HepG2 (cell line): ENCODE measurements at regions not wholly inside any gene's neighbourhood (a gene's known extent, or its start where the extent isn't known, plus 50 kb on each side); places are given as distances from the start of the nearest gene placed in this dataset.

ENCODE experiments used
- ATAC-seq: fragments of 200-7000 bp; cut with Tn5 transposase; 3 replicates; pipeline ENCODE4 v1.9.1; 2020; ENCODE audit warnings: mild to moderate bottlenecking, moderate library complexity
- BruUV-seq: library from RNA; stranded (reverse); fragments of 400-500 nt; replicated peaks from 2 replicates; lab custom pipeline; 2021; lab: Mats Ljungman, UMichigan
- CTCF ChIA-PET: fragments of 300-600 bp; formaldehyde crosslinking; extraction: SDS; loops from one replicate; lab custom pipeline; 2021; ENCODE audit warnings: low total read pairs, inconsistent platforms, low intra/inter-chr PET ratio; lab: Yijun Ruan, JAX
- POLR2A ChIA-PET: fragments of 350-600 bp; sonication (Branson Sonifier 250); formaldehyde crosslinking; loops from one replicate; lab custom pipeline; 2020; ENCODE audit warnings: antibody characterized with exemption, inconsistent platforms; lab: Yijun Ruan, JAX
- DNase-seq: peaks from one replicate; pipeline ENCODE4 v3.0.0-alpha.2; 2015; ENCODE audit warnings: low spot score
- FAIRE-seq: peaks from 3 replicates; lab custom pipeline; 2011; peaks lifted over from hg19 to GRCh38; lab: Jason Lieb, UNC
- H2AFZ ChIP-seq: one replicate; pipeline ENCODE4 v1.6.1; 2011; ENCODE audit warnings: low read length, inconsistent platforms
- H3K27ac ChIP-seq: fragments of 300-600 bp; 3 replicates; pipeline ENCODE4 v1.8.0; 2011; ENCODE audit warnings: mixed run types, mild to moderate bottlenecking, mixed read lengths, low read length, inconsistent platforms; ENCODE audit not compliant: insufficient read depth; ENCODE audit errors: extremely low read length
- H3K27me3 ChIP-seq, 2 experiments: fragments of 200-600 bp in 1 of 2; 2 replicates in 1 of 2; 3 replicates in 1 of 2; pipeline versions ENCODE4 v1.6.0 to v1.8.0; 2011; ENCODE audit warnings: low read length in 2 of 2, mild to moderate bottlenecking in 2 of 2, moderate library complexity in 2 of 2, inconsistent platforms in 1 of 2; ENCODE audit not compliant: insufficient read depth in 2 of 2, control insufficient read depth in 1 of 2
- H3K36me3 ChIP-seq, 2 experiments: fragments of 200-600 bp in 1 of 2; replicated peaks in 1 of 2; 2 replicates in 1 of 2; 3 replicates in 1 of 2; pipeline versions ENCODE4 v1.5.1 to v1.8.0; 2011; ENCODE audit warnings: low read length in 2 of 2, inconsistent platforms in 1 of 2; ENCODE audit not compliant: insufficient read depth in 2 of 2, control insufficient read depth in 1 of 2
- H3K4me1 ChIP-seq: 2 replicates; pipeline ENCODE4 v1.5.1; 2012; ENCODE audit warnings: low read length, inconsistent platforms; ENCODE audit not compliant: insufficient read depth
- H3K4me2 ChIP-seq: 2 replicates; pipeline ENCODE4 v1.6.0; 2011; ENCODE audit warnings: low read depth, low read length, inconsistent platforms
- H3K4me3 ChIP-seq, 3 experiments: fragments of 200-600 bp in 1 of 3; sonication (generic), shearing (Covaris generic) in 1 of 3; replicated peaks in 1 of 3; 2 replicates each; pipeline ENCODE4 v1.5.1; 2011 to 2016; ENCODE audit warnings: low read length in 3 of 3, inconsistent platforms in 2 of 3, low read depth in 2 of 3, mild to moderate bottlenecking in 2 of 3, control low read depth in 1 of 3, mixed read lengths in 1 of 3; ENCODE audit not compliant: insufficient read depth in 1 of 3
- H3K79me2 ChIP-seq: one replicate; pipeline ENCODE4 v1.6.1; 2011; ENCODE audit warnings: low read length, inconsistent platforms; ENCODE audit not compliant: insufficient read depth
- H3K9ac ChIP-seq: 2 replicates; pipeline ENCODE4 v1.6.0; 2011; ENCODE audit warnings: mild to moderate bottlenecking, low read depth, low read length, inconsistent platforms; ENCODE audit not compliant: insufficient read depth
- H3K9me3 ChIP-seq: 2 replicates; pipeline ENCODE4 v1.5.1; 2012; ENCODE audit warnings: mild to moderate bottlenecking, low read length
- H4K20me1 ChIP-seq: 2 replicates; pipeline ENCODE4 v1.6.0; 2011; ENCODE audit warnings: inconsistent platforms, mild to moderate bottlenecking, low read length, moderate library complexity; ENCODE audit not compliant: insufficient read depth
- BORCS8-MEF2B ChIP-seq: sonication (generic); formaldehyde crosslinking; IDR thresholded peaks from 2 replicates; pipeline ENCODE4 v1.8.0; 2022; ENCODE audit warnings: mild to moderate bottlenecking, missing genetic modification reagents
- HNF4G ChIP-seq, 2 experiments: sonication (generic) in 1 of 2; formaldehyde crosslinking in 1 of 2; IDR thresholded peaks; 2 replicates each; pipeline versions ENCODE4 v1.4.0 to v1.6.1; 2011 to 2020; ENCODE audit warnings: borderline replicate concordance in 2 of 2, low read depth in 2 of 2, mild to moderate bottlenecking in 2 of 2, low read length in 1 of 2, missing genetic modification reagents in 1 of 2, moderate library complexity in 1 of 2
- KDM4B ChIP-seq: sonication (generic); formaldehyde crosslinking; IDR thresholded peaks from 2 replicates; pipeline ENCODE4 v1.4.0; 2020; ENCODE audit warnings: missing genetic modification reagents
- MATR3 ChIP-seq: sonication (generic); formaldehyde crosslinking; IDR thresholded peaks from 2 replicates; pipeline ENCODE4 v1.4.0; 2020; ENCODE audit warnings: missing genetic modification reagents
- NFE2L2 ChIP-seq: fragments of 150-350 bp; IDR thresholded peaks from 2 replicates; pipeline ENCODE4 v1.6.1; 2014; ENCODE audit warnings: low read length
- NRL ChIP-seq: sonication (generic); formaldehyde crosslinking; IDR thresholded peaks from 2 replicates; pipeline ENCODE4 v1.5.0; 2020; ENCODE audit warnings: missing genetic modification reagents, mild to moderate bottlenecking, moderate library complexity, borderline replicate concordance
- POGK ChIP-seq: sonication (generic); formaldehyde crosslinking; conservative IDR thresholded peaks from 2 replicates; pipeline ENCODE4 v1.8.0; 2022; ENCODE audit warnings: mild to moderate bottlenecking, moderate library complexity, missing genetic modification reagents
- RAD21 ChIP-seq: fragments of 450-650 bp; formaldehyde crosslinking; IDR thresholded peaks from 2 replicates; pipeline ENCODE4 v1.5.0; 2020; ENCODE audit warnings: mild to moderate bottlenecking
- RFX5 ChIP-seq: IDR thresholded peaks from 2 replicates; pipeline ENCODE4 v1.6.1; 2011; ENCODE audit warnings: low read depth, low read length, improper control_type of control experiment
- TFE3 ChIP-seq: IDR thresholded peaks from 2 replicates; pipeline ENCODE4 v1.6.1; 2016
- ZBTB49 ChIP-seq: sonication (generic); formaldehyde crosslinking; IDR thresholded peaks from 2 replicates; pipeline ENCODE4 v1.4.0; 2020; ENCODE audit warnings: missing genetic modification reagents, borderline replicate concordance
- ZNF329 ChIP-seq: sonication (generic); formaldehyde crosslinking; IDR thresholded peaks from 2 replicates; pipeline ENCODE4 v1.9.0; 2021; ENCODE audit warnings: low read depth, mild to moderate bottlenecking, missing genetic modification reagents
- ZNF773 ChIP-seq: sonication (generic); formaldehyde crosslinking; IDR thresholded peaks from 2 replicates; pipeline ENCODE4 v1.4.0; 2020; ENCODE audit warnings: missing genetic modification reagents, borderline replicate concordance
- WGBS: methylation state at CpG from one replicate; pipeline ENCODE4 v1.1.6; 2017; ENCODE audit warnings: low lambda C conversion rate; 5-methylcytosine and 5-hydroxymethylcytosine counted together
- in situ Hi-C: cut with HindIII; loops from 2 replicates; pipeline ENCODE4 v1.10.0; 2017; ENCODE audit warnings: low pct_unique_long_range_greater_than_20kb; ENCODE audit not compliant: extremely low pct_ligation_motif_present
- intact Hi-C: fragments of 100-400 bp; cut with micrococcal nuclease; formaldehyde crosslinking; loops from one replicate; pipeline ENCODE4 v1.10.0; 2022; ENCODE audit not compliant: unreplicated experiment

- DNase-seq (no peak), ATAC-seq (no peak), FAIRE-seq (no peak)
- ChIA-PET POLR2A (no interaction called here), CTCF (no interaction called here)
- Histone ChIP-seq H4K20me1 (no peaks in the 10 kb centered on the region), H3K27ac (no peak overlapping the region), H3K36me3 (no peaks in the 10 kb centered on the region), H3K4me2 (no peak overlapping the region), H3K27me3 (no peaks in the 10 kb centered on the region), H3K79me2 (no peaks in the 10 kb centered on the region), H3K9ac (no peak overlapping the region), H3K4me3 (no peak overlapping the region), H2AFZ (no peak overlapping the region), H3K4me1 (no peaks in the 10 kb centered on the region), H3K9me3 (peaks cover 75% of the 10 kb centered on the region)
- WGBS, result 15% methylated on average over 4 of the region's 4 CpGs
- in situ Hi-C loops, result no loop called here
- TF ChIP-seq ZNF329 (CRISPR knock-in tag) (no peak), POGK (CRISPR knock-in tag) (no peak), ZNF773 (CRISPR knock-in tag) (no peak), KDM4B (CRISPR knock-in tag) (no peak), RFX5 (no peak), BORCS8-MEF2B (CRISPR knock-in tag) (no peak), HNF4G (IDR thresholded peaks at IDR 0.05; ENCODE audit: borderline replicate concordance, low read depth, low read length) (no peak), HNF4G (CRISPR knock-in tag; IDR thresholded peaks at IDR 0.05; ENCODE audit: borderline replicate concordance, low read depth) (no peak), NFE2L2 (no peak), NRL (no peak), RAD21 (CRISPR knock-in tag) (no peak), TFE3 (CRISPR knock-in tag) (no peak), ZBTB49 (CRISPR knock-in tag) (no peak), MATR3 (CRISPR knock-in tag) (no peak)
- intact Hi-C loops, result no loop called here
- no TSS peak for BruUV-seq
Observed at GRCh38 chr1:82154219-82154970, 353.7 kb downstream of the ADGRL2 start.
